ENCODE measurements at regions not wholly inside any gene's neighbourhood (a gene's known extent, or its start where the extent isn't known, plus 50 kb on each side); places are given as distances from the start of the nearest gene placed in this dataset.

DNA sequence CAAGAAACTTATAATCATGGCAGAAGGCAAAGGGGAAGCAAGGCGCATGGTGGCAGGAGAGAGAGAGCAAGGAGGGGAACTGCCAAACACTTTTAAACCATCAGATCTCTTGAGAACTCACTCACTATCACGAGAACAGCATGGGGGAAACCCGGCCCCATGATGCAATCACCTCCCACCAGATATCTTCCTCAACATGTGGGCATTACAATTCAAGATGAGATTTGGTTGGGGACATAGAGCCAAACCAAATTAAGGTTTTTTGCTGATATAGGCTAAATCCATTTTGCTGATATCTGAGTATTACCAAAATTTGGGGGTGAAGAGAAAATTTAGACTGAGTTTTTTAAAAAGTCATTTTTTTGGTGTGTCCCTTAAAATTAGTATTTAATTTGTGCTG is 54.9 kb upstream of the TMX1 start:
- TF ChIP-seq, protein P1, sequence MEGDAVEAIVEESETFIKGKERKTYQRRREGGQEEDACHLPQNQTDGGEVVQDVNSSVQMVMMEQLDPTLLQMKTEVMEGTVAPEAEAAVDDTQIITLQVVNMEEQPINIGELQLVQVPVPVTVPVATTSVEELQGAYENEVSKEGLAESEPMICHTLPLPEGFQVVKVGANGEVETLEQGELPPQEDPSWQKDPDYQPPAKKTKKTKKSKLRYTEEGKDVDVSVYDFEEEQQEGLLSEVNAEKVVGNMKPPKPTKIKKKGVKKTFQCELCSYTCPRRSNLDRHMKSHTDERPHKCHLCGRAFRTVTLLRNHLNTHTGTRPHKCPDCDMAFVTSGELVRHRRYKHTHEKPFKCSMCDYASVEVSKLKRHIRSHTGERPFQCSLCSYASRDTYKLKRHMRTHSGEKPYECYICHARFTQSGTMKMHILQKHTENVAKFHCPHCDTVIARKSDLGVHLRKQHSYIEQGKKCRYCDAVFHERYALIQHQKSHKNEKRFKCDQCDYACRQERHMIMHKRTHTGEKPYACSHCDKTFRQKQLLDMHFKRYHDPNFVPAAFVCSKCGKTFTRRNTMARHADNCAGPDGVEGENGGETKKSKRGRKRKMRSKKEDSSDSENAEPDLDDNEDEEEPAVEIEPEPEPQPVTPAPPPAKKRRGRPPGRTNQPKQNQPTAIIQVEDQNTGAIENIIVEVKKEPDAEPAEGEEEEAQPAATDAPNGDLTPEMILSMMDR (IDR thresholded peaks at IDR 0.05): no peak
- Histone ChIP-seq H3K4me1 (no peaks in the 10 kb centered on the region), H3K4me3 (no peak overlapping the region), H3K27ac (no peak overlapping the region), H3K27me3 (no peaks in the 10 kb centered on the region), H3K36me3 (no peaks in the 10 kb centered on the region), H3K9me3 (no peaks in the 10 kb centered on the region)
- ATAC-seq (no peak), DNase-seq (no peak)
- intact Hi-C loops (cut with DNase I): no loop called here

DNA sequence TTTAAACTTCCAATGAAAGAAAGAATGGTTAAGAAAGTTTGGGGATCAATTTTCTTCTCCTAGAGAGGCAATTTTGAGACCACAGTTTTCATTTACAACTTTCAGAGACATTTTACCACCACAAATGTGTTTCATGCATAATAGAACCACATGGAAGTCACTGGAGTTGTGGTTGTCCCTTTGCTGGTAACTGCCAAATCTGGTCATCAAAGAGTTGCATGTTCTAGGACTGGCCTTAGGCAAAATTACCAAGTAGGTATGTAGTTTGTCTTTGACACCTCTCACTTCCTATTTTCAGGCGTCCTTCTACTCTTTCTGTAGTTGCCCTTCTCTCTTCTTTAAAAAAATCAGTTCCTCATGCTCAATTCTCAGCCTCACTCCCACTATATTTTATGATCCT is 54.3 kb upstream of the TMX1 start:
- Histone ChIP-seq H3K4me1 (no peaks in the 10 kb centered on the region), H3K4me3 (no peak overlapping the region), H3K9me3 (no peaks in the 10 kb centered on the region), H3K27me3 (no peaks in the 10 kb centered on the region), H3K27ac (no peak overlapping the region), H3K36me3 (no peaks in the 10 kb centered on the region)
- ATAC-seq (no peak), DNase-seq (no peak)
- intact Hi-C loops (cut with DNase I): no loop called here
- TF ChIP-seq, protein P1 (IDR thresholded peaks at IDR 0.05): no peak

DNA sequence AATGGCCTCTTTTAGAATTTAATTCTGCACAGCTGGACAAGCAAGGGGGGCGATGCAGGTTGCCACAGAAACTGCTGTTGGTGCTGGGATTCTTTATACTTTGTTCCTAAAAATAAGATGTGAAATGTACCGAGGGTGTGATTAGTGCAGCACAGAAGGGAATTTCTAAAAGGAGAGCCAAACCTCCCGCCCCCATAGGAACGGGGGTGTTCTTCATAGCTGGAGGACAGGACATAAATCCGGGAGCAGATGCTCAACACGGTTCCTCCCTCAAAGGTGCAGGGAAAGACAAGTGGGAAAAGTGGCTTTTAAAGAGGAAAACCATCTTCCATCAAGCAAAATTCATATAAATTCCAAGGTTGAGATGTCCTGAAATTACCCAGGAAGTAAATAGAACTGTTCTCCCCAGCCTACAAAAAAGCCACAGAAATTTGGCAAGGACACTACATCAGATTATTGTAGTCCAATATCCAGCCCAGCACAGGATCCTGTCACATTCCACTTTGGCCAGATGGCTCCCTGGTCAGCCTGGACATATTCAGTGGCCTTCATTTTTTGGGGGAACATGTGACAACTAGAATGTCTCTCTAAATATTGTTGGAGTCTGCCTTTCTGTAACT is 51.4 kb upstream of the TMX1 start:
- DNase-seq: no peak
- Histone ChIP-seq H3K27ac (no peak overlapping the region), H3K4me3 (no peak overlapping the region), H3K36me3 (no peaks in the 10 kb centered on the region), H3K4me1 (no peaks in the 10 kb centered on the region), H3K9me3 (no peaks in the 10 kb centered on the region), H3K27me3 (no peaks in the 10 kb centered on the region)
- intact Hi-C loops (cut with DNase I): no loop called here
- no peak for ATAC-seq
- TF ChIP-seq, protein P1 (IDR thresholded peaks at IDR 0.05): no peak

DNA sequence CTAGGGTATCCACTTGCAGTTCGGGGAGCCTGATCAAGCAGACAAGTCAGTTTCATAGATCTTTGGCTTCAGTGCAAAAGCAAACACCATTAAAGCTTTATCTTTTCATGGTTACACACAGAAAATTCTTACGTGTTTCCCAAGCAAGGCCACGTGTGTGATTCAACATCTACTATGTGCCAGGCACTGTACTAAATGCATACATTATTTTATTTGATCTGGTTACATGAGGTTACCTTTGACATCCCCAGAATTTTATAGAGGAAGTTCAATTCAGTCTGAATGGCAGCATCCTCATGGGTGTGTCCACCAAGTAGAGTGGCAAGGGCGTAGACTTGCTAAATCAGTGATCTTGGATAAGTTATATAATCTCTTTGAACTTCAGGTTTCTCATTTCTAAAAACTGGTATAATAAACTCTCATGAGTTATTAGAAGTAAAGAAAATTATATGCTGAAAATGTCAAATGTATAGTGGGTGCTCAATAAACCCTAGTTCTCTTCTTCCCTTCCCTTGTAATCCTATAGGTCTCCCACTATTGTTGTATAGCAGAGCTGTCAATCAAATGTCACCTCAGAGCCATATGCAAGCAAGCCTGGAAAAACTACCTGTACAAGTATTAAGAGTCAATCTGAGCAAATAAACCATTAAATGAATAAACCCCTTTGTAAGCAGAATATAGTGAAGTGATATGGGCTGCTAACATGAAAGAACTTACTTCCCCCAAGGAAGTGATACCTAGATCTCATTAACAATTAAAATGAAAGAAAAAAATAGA is 50.3 kb upstream of the TMX1 start:
- TF ChIP-seq, protein P1 (IDR thresholded peaks at IDR 0.05): no peak
- H3K9me3 ChIP-seq: no peaks in the 10 kb centered on the region
- H3K27me3 ChIP-seq: no peaks in the 10 kb centered on the region
- DNase-seq: no peak
- H3K27ac ChIP-seq: no peak overlapping the region
- intact Hi-C loops (cut with DNase I): no loop called here
- H3K4me1 ChIP-seq: no peaks in the 10 kb centered on the region
- ATAC-seq: no peak
- H3K36me3 ChIP-seq: no peaks in the 10 kb centered on the region
- H3K4me3 ChIP-seq: no peak overlapping the region

Data from upper lobe of right lung (tissue), 1 donor.